A549 (cell line): ENCODE measurements at regions not wholly inside any gene's neighbourhood (a gene's known extent, or its start where the extent isn't known, plus 50 kb on each side); places are given as distances from the start of the nearest gene placed in this dataset.

ENCODE experiments used
- POLR2A ChIP-seq: IDR thresholded peaks from 2 replicates; pipeline ENCODE4 v1.6.1; 2012; ENCODE audit warnings: mild to moderate bottlenecking, low read length
- TF ChIP-seq, protein P1 (sequence below): fragments of >200 bp; sonication (Bioruptor Twin); formaldehyde crosslinking; IDR thresholded peaks from 3 replicates; pipeline ENCODE4 v1.5.1; 2016
- TF ChIP-seq, protein P2 (sequence below): fragments of 200-600 bp; sonication (generic); IDR thresholded peaks from 2 replicates; pipeline ENCODE4 v1.6.1; 2016; ENCODE audit warnings: antibody characterized with exemption, mild to moderate bottlenecking, moderate library complexity

DNA sequence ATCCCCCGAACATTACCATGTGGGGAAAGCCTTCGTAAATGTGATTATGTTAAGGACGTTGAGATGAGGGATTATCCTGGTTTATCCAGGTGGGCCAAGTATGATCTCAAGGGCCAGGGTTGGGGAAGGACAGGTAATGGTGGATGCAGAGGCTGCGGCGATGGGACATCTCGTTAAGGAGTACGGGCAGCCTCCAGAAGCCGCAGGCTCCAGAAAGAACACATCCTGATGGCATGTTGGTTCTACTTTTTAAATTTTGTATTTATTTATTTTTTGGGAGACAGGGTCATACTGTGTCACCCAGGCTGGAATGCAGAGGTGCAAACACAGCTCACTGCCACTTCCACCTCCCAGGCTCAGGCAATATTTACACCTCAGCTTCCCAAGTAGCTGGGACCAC, 86.2 kb upstream of the RAB6C start:
- TF ChIP-seq, protein P1, sequence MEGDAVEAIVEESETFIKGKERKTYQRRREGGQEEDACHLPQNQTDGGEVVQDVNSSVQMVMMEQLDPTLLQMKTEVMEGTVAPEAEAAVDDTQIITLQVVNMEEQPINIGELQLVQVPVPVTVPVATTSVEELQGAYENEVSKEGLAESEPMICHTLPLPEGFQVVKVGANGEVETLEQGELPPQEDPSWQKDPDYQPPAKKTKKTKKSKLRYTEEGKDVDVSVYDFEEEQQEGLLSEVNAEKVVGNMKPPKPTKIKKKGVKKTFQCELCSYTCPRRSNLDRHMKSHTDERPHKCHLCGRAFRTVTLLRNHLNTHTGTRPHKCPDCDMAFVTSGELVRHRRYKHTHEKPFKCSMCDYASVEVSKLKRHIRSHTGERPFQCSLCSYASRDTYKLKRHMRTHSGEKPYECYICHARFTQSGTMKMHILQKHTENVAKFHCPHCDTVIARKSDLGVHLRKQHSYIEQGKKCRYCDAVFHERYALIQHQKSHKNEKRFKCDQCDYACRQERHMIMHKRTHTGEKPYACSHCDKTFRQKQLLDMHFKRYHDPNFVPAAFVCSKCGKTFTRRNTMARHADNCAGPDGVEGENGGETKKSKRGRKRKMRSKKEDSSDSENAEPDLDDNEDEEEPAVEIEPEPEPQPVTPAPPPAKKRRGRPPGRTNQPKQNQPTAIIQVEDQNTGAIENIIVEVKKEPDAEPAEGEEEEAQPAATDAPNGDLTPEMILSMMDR: no peak
- TF ChIP-seq, protein P2, sequence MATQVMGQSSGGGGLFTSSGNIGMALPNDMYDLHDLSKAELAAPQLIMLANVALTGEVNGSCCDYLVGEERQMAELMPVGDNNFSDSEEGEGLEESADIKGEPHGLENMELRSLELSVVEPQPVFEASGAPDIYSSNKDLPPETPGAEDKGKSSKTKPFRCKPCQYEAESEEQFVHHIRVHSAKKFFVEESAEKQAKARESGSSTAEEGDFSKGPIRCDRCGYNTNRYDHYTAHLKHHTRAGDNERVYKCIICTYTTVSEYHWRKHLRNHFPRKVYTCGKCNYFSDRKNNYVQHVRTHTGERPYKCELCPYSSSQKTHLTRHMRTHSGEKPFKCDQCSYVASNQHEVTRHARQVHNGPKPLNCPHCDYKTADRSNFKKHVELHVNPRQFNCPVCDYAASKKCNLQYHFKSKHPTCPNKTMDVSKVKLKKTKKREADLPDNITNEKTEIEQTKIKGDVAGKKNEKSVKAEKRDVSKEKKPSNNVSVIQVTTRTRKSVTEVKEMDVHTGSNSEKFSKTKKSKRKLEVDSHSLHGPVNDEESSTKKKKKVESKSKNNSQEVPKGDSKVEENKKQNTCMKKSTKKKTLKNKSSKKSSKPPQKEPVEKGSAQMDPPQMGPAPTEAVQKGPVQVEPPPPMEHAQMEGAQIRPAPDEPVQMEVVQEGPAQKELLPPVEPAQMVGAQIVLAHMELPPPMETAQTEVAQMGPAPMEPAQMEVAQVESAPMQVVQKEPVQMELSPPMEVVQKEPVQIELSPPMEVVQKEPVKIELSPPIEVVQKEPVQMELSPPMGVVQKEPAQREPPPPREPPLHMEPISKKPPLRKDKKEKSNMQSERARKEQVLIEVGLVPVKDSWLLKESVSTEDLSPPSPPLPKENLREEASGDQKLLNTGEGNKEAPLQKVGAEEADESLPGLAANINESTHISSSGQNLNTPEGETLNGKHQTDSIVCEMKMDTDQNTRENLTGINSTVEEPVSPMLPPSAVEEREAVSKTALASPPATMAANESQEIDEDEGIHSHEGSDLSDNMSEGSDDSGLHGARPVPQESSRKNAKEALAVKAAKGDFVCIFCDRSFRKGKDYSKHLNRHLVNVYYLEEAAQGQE: no peak
- TF ChIP-seq POLR2A: no peak
